Adrenal gland (tissue), 9 donors: ENCODE measurements at regions not wholly inside any gene's neighbourhood (a gene's known extent, or its start where the extent isn't known, plus 50 kb on each side); places are given as distances from the start of the nearest gene placed in this dataset.

Experiments
- DNase-seq, 7 donors: peaks; one replicate each; pipeline ENCODE4 v3.0.0-alpha.2; 2019 to 2020
- H3K27ac ChIP-seq, 5 donors: fragments of 200-600 bp; sonication (generic) in 4 of 5; 1 replicate in 3 of 5; 2 replicates in 2 of 5; pipeline versions ENCODE4 v1.5.1 to v1.8.0; 2016 to 2020; ENCODE audit warnings: mild to moderate bottlenecking in 1 of 5
- H3K27me3 ChIP-seq: fragments of 200-600 bp; 2 replicates; pipeline ENCODE4 v1.8.0; 2021
- H3K36me3 ChIP-seq, 2 donors: fragments of 200-600 bp; replicated peaks in 1 of 2; 1 replicate in 1 of 2; 2 replicates in 1 of 2; pipeline versions ENCODE4 v1.5.1 to v1.8.0; 2018 to 2022
- H3K4me1 ChIP-seq, 2 donors: fragments of 200-600 bp; replicated peaks in 1 of 2; 1 replicate in 1 of 2; 2 replicates in 1 of 2; pipeline versions ENCODE4 v1.5.1 to v1.8.0; 2018 to 2021
- H3K4me3 ChIP-seq, 4 donors: fragments of 200-600 bp; sonication (generic) in 3 of 4; one replicate each; pipeline ENCODE4 v1.5.1; 2016 to 2018
- H3K9me3 ChIP-seq, 3 donors: fragments of 200-600 bp; sonication (generic) in 1 of 3; replicated peaks in 1 of 3; 1 replicate in 2 of 3; 2 replicates in 1 of 3; pipeline versions ENCODE4 v1.5.1 to v1.8.0; 2016 to 2021
- CTCF ChIP-seq, 6 experiments: fragments of 450-650 bp in 4 of 6; fragments of 200-600 bp in 2 of 6; sonication (generic) in 1 of 6; IDR thresholded peaks; 1 replicate in 5 of 6; 2 replicates in 1 of 6; pipeline versions ENCODE4 v1.5.1 to v1.8.0; 2016 to 2021; ENCODE audit warnings: antibody characterized with exemption in 6 of 6, mild to moderate bottlenecking in 2 of 6, moderate library complexity in 1 of 6
- POLR2A ChIP-seq, 2 donors: fragments of 450-650 bp; IDR thresholded peaks; one replicate each; pipeline ENCODE4 v1.6.1; 2017; ENCODE audit warnings: antibody characterized with exemption in 2 of 2, mild to moderate bottlenecking in 2 of 2, moderate library complexity in 1 of 2
- WGBS, 4 donors: extraction: QIAGEN DNeasy Blood & Tissue Kit in 2 of 4; methylation state at CpG; one replicate each; pipeline versions ENCODE4 v1.1.5 to v1.1.7; 2013 to 2017; 5-methylcytosine and 5-hydroxymethylcytosine counted together
- intact Hi-C, 2 donors: fragments of 100-400 bp; cut with DNase I; formaldehyde crosslinking; loops; one replicate each; pipeline versions ENCODE4 v1.14.1 to v1.15.0; 2022 to 2023
- donor health status: healthy with polysubstance abuse.
- donor health status: Bipolar disorder and iron deficiency.
- donor health status: DM: yes; HTN: yes; CAD: no.
- donor health status: DM: no; HTN: no; CAD: no.
- donor health status: DM: no; HTN: no; CAD: no.

GRCh38 chr18:30288662-30289414 is 753.7 kb downstream of the DSC3 start:
- Histone ChIP-seq H3K27me3 (no peaks in the 10 kb centered on the region), H3K27ac (no peak overlapping the region), H3K4me3 (no peak overlapping the region), H3K9me3 (no peaks in the 10 kb centered on the region), H3K36me3 (no peaks in the 10 kb centered on the region), H3K4me1 (no peaks in the 10 kb centered on the region)
- DNase-seq = no peak
- 46 to 61% (median 53%) methylated on average over 6 of the region's 6 CpGs for WGBS, 4 donors
- intact Hi-C loops = loop anchor here (10.0 kb wide), 2 partner anchors 404 to 414 kb away; no protein-coding TSS in a partner anchor
- no peak for TF ChIP-seq CTCF (IDR thresholded peaks at IDR 0.05)
- TF ChIP-seq POLR2A (IDR thresholded peaks at IDR 0.05) = no peak

GRCh38 chr18:30280861-30281470 is 761.6 kb downstream of the DSC3 start:
- Histone ChIP-seq H3K4me3 (no peak overlapping the region), H3K36me3 (no peaks in the 10 kb centered on the region), H3K4me1 (no peaks in the 10 kb centered on the region), H3K9me3 (no peaks in the 10 kb centered on the region), H3K27ac (no peak overlapping the region), H3K27me3 (no peaks in the 10 kb centered on the region)
- TF ChIP-seq CTCF (IDR thresholded peaks at IDR 0.05) (peak; percentile 15 to 57 (median 37)), POLR2A (IDR thresholded peaks at IDR 0.05) (no peak)
- DNase-seq = peak in 2 of 7 donors; percentile 7 to 16
- intact Hi-C loops = loop anchor here (10.0 kb wide), 2 partner anchors 396 to 406 kb away; no protein-coding TSS in a partner anchor
- WGBS, 4 donors = 44 to 48% (median 46%) methylated on average over 5 of the region's 5 CpGs

- H3K4me3 ChIP-seq = no peak overlapping the region
- no peaks in the 10 kb centered on the region for H3K9me3 ChIP-seq
- no peak overlapping the region for H3K27ac ChIP-seq
- no peaks in the 10 kb centered on the region for H3K36me3 ChIP-seq
- H3K4me1 ChIP-seq = no peaks in the 10 kb centered on the region
- intact Hi-C loops = loop anchor here (10.0 kb wide), 2 partner anchors 395 to 405 kb away; no protein-coding TSS in a partner anchor
- TF ChIP-seq POLR2A (IDR thresholded peaks at IDR 0.05) = no peak
- no peak for TF ChIP-seq CTCF (IDR thresholded peaks at IDR 0.05)
- H3K27me3 ChIP-seq = no peaks in the 10 kb centered on the region
- DNase-seq = no peak
Measured at GRCh38 chr18:30280186-30280585, 762.4 kb downstream of the DSC3 start.

GRCh38 chr18:30277676-30278075 is 764.9 kb downstream of the DSC3 start:
- H3K36me3 ChIP-seq = no peaks in the 10 kb centered on the region
- no peak for TF ChIP-seq CTCF (IDR thresholded peaks at IDR 0.05)
- TF ChIP-seq POLR2A (IDR thresholded peaks at IDR 0.05) = no peak
- no peak overlapping the region for H3K4me3 ChIP-seq
- intact Hi-C loops = no loop called here
- H3K27me3 ChIP-seq = no peaks in the 10 kb centered on the region
- 83 to 92% (median 88%) methylated on average over 1 of the region's 1 CpG for WGBS, 4 donors
- no peaks in the 10 kb centered on the region for H3K9me3 ChIP-seq
- no peaks in the 10 kb centered on the region for H3K4me1 ChIP-seq
- no peak for DNase-seq
- no peak overlapping the region for H3K27ac ChIP-seq
